Activated T-cell treated with anti-CD3 and anti-CD28 coated beads for 1 hour (primary cell): ENCODE measurements at regions not wholly inside any gene's neighbourhood (a gene's known extent, or its start where the extent isn't known, plus 50 kb on each side); places are given as distances from the start of the nearest gene placed in this dataset.

Experiments
- DNase-seq: peaks from one replicate; pipeline ENCODE4 v3.0.0-alpha.2; 2020; ENCODE audit warnings: low read depth

- DNase-seq, result no peak
Observed at GRCh38 chr11:37038911-37039310, 440.9 kb upstream of the RAG2 start.

GRCh38 chr11:37026741-37027140 lies 428.7 kb upstream of the RAG2 start:
- DNase-seq, result no peak

- no peak for DNase-seq
Observed at GRCh38 chr11:37026326-37026725, 428.3 kb upstream of the RAG2 start.

GRCh38 chr11:37006563-37006962 lies 408.5 kb upstream of the RAG2 start:
- DNase-seq, result no peak

- DNase-seq, result no peak
Observed at GRCh38 chr11:37002831-37003230, 404.8 kb upstream of the RAG2 start.

- DNase-seq, result no peak
Observed at GRCh38 chr11:36997656-36998055, 399.6 kb upstream of the RAG2 start.

GRCh38 chr11:36996795-36997194 lies 398.8 kb upstream of the RAG2 start:
- no peak for DNase-seq

- DNase-seq, result no peak
Observed at GRCh38 chr11:36994208-36994607, 396.2 kb upstream of the RAG2 start.

GRCh38 chr11:36988556-36988955 lies 390.5 kb upstream of the RAG2 start:
- no peak for DNase-seq

GRCh38 chr11:36985562-36985961 lies 387.5 kb upstream of the RAG2 start:
- DNase-seq, result no peak

- DNase-seq, result no peak
Observed at GRCh38 chr11:36976741-36977140, 378.7 kb upstream of the RAG2 start.

GRCh38 chr11:36974771-36975170 lies 376.7 kb upstream of the RAG2 start:
- DNase-seq, result no peak

GRCh38 chr11:36953976-36954375 lies 355.9 kb upstream of the RAG2 start:
- DNase-seq, result no peak

- DNase-seq, result no peak
Observed at GRCh38 chr11:36948460-36949127, 350.6 kb upstream of the RAG2 start.

GRCh38 chr11:36945384-36945783 lies 347.3 kb upstream of the RAG2 start:
- no peak for DNase-seq

- DNase-seq, result no peak
Observed at GRCh38 chr11:36933481-36933880, 335.4 kb upstream of the RAG2 start.

GRCh38 chr11:36931139-36931538 lies 333.1 kb upstream of the RAG2 start:
- DNase-seq, result no peak

GRCh38 chr11:36930256-36930655 lies 332.2 kb upstream of the RAG2 start:
- no peak for DNase-seq

GRCh38 chr11:36929401-36929800 lies 331.4 kb upstream of the RAG2 start:
- no peak for DNase-seq

- DNase-seq, result no peak
Observed at GRCh38 chr11:36928621-36929020, 330.6 kb upstream of the RAG2 start.

GRCh38 chr11:36899800-36900199 lies 301.8 kb upstream of the RAG2 start:
- DNase-seq, result no peak

GRCh38 chr11:36890841-36891240 lies 292.8 kb upstream of the RAG2 start:
- no peak for DNase-seq

- no peak for DNase-seq
Observed at GRCh38 chr11:36890121-36890679, 292.2 kb upstream of the RAG2 start.

- DNase-seq, result no peak
Observed at GRCh38 chr11:36885154-36885553, 287.1 kb upstream of the RAG2 start.
